NB4 (cell line): ENCODE measurements at regions not wholly inside any gene's neighbourhood (a gene's known extent, or its start where the extent isn't known, plus 50 kb on each side); places are given as distances from the start of the nearest gene placed in this dataset.

Source experiments
- CTCF ChIP-seq: IDR thresholded peaks from one replicate; pipeline ENCODE4 v1.5.1; 2012; ENCODE audit warnings: low read depth, low read length
- MYC ChIP-seq: IDR thresholded peaks from 2 replicates; pipeline ENCODE4 v1.6.1; 2011; ENCODE audit warnings: low read depth, low read length

DNA sequence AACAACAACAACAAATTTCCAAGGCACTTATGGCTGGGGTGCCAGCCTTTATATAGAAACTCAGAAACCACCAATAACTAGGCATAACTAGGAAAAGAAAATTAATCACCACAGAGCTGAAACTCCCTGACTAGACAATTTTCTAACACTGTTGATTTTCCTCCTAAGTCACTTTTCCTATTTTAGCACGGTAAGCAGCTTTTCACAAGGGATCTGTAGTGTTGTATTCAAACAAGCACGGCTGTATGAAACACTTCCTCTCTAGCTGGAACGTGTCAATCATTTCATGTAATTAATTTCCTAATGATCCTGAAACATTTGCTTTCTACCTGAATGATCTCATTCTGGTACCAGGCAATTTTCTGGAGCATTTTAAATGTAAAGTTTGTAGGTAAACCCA, 645.0 kb downstream of the IRS1 start:
- TF ChIP-seq CTCF, result no peak
- no peak for TF ChIP-seq MYC
